Left ventricle myocardium inferior (tissue), 1 donor: ENCODE measurements at regions not wholly inside any gene's neighbourhood (a gene's known extent, or its start where the extent isn't known, plus 50 kb on each side); places are given as distances from the start of the nearest gene placed in this dataset.

ENCODE experiments used
- DNase-seq: peaks from one replicate; pipeline ENCODE4 v3.0.0-alpha.2; 2020
- H3K27ac ChIP-seq: fragments of 200-600 bp; replicated peaks from 2 replicates; pipeline ENCODE4 v1.8.0; 2021
- H3K27me3 ChIP-seq: fragments of 200-600 bp; 2 replicates; pipeline ENCODE4 v1.8.0; 2021; ENCODE audit warnings: low read depth
- H3K36me3 ChIP-seq: fragments of 200-600 bp; 2 replicates; pipeline ENCODE4 v1.8.0; 2021
- H3K4me1 ChIP-seq: fragments of 200-600 bp; 2 replicates; pipeline ENCODE4 v1.8.0; 2021
- H3K4me3 ChIP-seq: fragments of 200-600 bp; 2 replicates; pipeline ENCODE4 v1.8.0; 2021; ENCODE audit warnings: mild to moderate bottlenecking, moderate library complexity
- H3K9me3 ChIP-seq: fragments of 200-600 bp; replicated peaks from 2 replicates; pipeline ENCODE4 v1.8.0; 2021
- intact Hi-C: fragments of 100-400 bp; cut with micrococcal nuclease; formaldehyde crosslinking; loops from one replicate; pipeline ENCODE4 v1.11.0; 2022
- TF ChIP-seq, protein P1 (sequence below): fragments of 200-600 bp; IDR thresholded peaks from 2 replicates; pipeline ENCODE4 v1.8.0; 2021; ENCODE audit warnings: antibody characterized with exemption, mild to moderate bottlenecking, borderline replicate concordance
- donor health status: DM: no; HTN: yes; CAD: no; lungs with severe emphysema.

- H3K27ac ChIP-seq, result peak overlapping the region; percentile 66
- no peak overlapping the region for H3K4me3 ChIP-seq
- DNase-seq, result no peak
- intact Hi-C loops, result no loop called here
- peaks cover 25% of the 10 kb centered on the region for H3K9me3 ChIP-seq
- H3K36me3 ChIP-seq, result no peaks in the 10 kb centered on the region
- TF ChIP-seq, protein P1, sequence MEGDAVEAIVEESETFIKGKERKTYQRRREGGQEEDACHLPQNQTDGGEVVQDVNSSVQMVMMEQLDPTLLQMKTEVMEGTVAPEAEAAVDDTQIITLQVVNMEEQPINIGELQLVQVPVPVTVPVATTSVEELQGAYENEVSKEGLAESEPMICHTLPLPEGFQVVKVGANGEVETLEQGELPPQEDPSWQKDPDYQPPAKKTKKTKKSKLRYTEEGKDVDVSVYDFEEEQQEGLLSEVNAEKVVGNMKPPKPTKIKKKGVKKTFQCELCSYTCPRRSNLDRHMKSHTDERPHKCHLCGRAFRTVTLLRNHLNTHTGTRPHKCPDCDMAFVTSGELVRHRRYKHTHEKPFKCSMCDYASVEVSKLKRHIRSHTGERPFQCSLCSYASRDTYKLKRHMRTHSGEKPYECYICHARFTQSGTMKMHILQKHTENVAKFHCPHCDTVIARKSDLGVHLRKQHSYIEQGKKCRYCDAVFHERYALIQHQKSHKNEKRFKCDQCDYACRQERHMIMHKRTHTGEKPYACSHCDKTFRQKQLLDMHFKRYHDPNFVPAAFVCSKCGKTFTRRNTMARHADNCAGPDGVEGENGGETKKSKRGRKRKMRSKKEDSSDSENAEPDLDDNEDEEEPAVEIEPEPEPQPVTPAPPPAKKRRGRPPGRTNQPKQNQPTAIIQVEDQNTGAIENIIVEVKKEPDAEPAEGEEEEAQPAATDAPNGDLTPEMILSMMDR, result no peak
- peaks cover 18% of the 10 kb centered on the region for H3K4me1 ChIP-seq
- H3K27me3 ChIP-seq, result no peaks in the 10 kb centered on the region
Observed at GRCh38 chr4:148515248-148515647, 73.0 kb upstream of the NR3C2 start.

DNA sequence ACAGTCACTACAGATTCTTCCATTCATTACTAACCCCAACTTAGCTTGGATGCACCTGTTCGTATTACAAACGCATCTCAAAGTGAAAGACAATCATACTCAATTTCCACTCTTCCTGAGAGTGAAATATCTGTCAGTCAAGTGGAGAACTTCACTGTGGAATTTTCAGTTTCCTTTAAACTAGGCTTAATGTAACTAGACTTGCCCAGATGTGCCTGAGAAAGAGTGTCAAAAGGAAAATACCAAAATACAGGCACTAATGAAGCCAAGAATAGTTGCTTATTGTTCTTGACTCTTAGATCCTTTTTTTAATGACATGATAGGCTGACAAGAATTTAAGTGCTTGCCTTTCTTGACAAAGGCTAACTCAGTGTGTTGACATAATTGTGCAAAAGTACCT is 72.4 kb upstream of the NR3C2 start:
- Histone ChIP-seq H3K36me3 (no peaks in the 10 kb centered on the region), H3K9me3 (peaks cover 25% of the 10 kb centered on the region), H3K4me3 (no peak overlapping the region), H3K4me1 (peaks cover 18% of the 10 kb centered on the region), H3K27me3 (no peaks in the 10 kb centered on the region), H3K27ac (peak overlapping the region; percentile 66)
- no peak for DNase-seq
- intact Hi-C loops, result no loop called here
- TF ChIP-seq, protein P1, result no peak

DNA sequence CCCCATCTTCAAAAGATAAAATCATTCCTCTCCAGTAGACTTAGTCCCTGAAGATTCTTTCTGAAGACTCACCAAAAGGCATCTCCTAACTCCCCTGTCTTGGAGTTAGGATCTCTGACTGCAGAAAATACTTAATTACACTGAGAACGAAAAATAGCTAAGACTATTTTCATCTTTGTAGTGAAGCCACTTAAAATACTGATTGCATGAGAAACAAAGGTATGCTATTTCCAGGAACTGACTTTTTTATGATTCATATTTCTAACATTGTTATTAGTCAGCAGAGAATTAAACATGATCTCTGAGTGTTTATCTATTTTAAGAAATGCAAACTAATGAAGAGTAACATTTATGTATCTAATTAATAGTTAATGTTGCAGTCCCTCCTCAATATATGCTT is 71.8 kb upstream of the NR3C2 start:
- H3K36me3 ChIP-seq, result no peaks in the 10 kb centered on the region
- no peak overlapping the region for H3K4me3 ChIP-seq
- peaks cover 25% of the 10 kb centered on the region for H3K9me3 ChIP-seq
- peaks cover 18% of the 10 kb centered on the region for H3K4me1 ChIP-seq
- peak overlapping the region; percentile 66 for H3K27ac ChIP-seq
- DNase-seq, result no peak
- no peaks in the 10 kb centered on the region for H3K27me3 ChIP-seq
- intact Hi-C loops, result no loop called here
- TF ChIP-seq, protein P1, result no peak

GRCh38 chr4:148510211-148510610 is 68.0 kb upstream of the NR3C2 start:
- H3K27ac ChIP-seq, result no peak overlapping the region
- H3K27me3 ChIP-seq, result no peaks in the 10 kb centered on the region
- peaks cover 13% of the 10 kb centered on the region for H3K4me1 ChIP-seq
- intact Hi-C loops, result no loop called here
- no peak for DNase-seq
- H3K36me3 ChIP-seq, result no peaks in the 10 kb centered on the region
- H3K4me3 ChIP-seq, result no peak overlapping the region
- no peaks in the 10 kb centered on the region for H3K9me3 ChIP-seq
- TF ChIP-seq, protein P1, result no peak

GRCh38 chr4:148503681-148504080 is 61.5 kb upstream of the NR3C2 start:
- Histone ChIP-seq H3K4me1 (no peaks in the 10 kb centered on the region), H3K27ac (no peak overlapping the region), H3K4me3 (no peak overlapping the region), H3K9me3 (peaks cover 8% of the 10 kb centered on the region), H3K36me3 (no peaks in the 10 kb centered on the region), H3K27me3 (no peaks in the 10 kb centered on the region)
- intact Hi-C loops, result no loop called here
- DNase-seq, result no peak
- TF ChIP-seq, protein P1, result no peak

- Histone ChIP-seq H3K4me3 (no peak overlapping the region), H3K4me1 (no peaks in the 10 kb centered on the region), H3K36me3 (no peaks in the 10 kb centered on the region), H3K27me3 (no peaks in the 10 kb centered on the region), H3K9me3 (peaks cover 12% of the 10 kb centered on the region), H3K27ac (no peak overlapping the region)
- no peak for DNase-seq
- intact Hi-C loops, result no loop called here
- TF ChIP-seq, protein P1, result no peak
Observed at GRCh38 chr4:148497258-148497657, 55.0 kb upstream of the NR3C2 start.
